Nephron progenitor cell (in vitro differentiated cells): ENCODE measurements at regions not wholly inside any gene's neighbourhood (a gene's known extent, or its start where the extent isn't known, plus 50 kb on each side); places are given as distances from the start of the nearest gene placed in this dataset.

Source experiments
- DNase-seq: peaks from one replicate; pipeline ENCODE4 v3.0.0; 2021
- H3K27ac Mint-ChIP-seq: 2 replicates; pipeline ENCODE4 v1.8.0; 2021; ENCODE audit warnings: mild to moderate bottlenecking, moderate library complexity, mixed read lengths
- H3K27me3 Mint-ChIP-seq: 2 replicates; pipeline ENCODE4 v1.8.0; 2021; ENCODE audit warnings: mild to moderate bottlenecking, low read depth, mixed read lengths; ENCODE audit not compliant: poor library complexity
- H3K36me3 Mint-ChIP-seq: 2 replicates; pipeline ENCODE4 v1.8.0; 2021; ENCODE audit warnings: low read depth, mixed read lengths
- H3K4me1 Mint-ChIP-seq: 2 replicates; pipeline ENCODE4 v1.8.0; 2021; ENCODE audit warnings: mixed read lengths
- H3K4me3 Mint-ChIP-seq: 2 replicates; pipeline ENCODE4 v1.8.0; 2021; ENCODE audit warnings: mild to moderate bottlenecking, moderate library complexity, mixed read lengths
- H3K9me3 Mint-ChIP-seq: 2 replicates; pipeline ENCODE4 v1.8.0; 2021; ENCODE audit warnings: mild to moderate bottlenecking, moderate library complexity, mixed read lengths
- CTCF ChIP-seq: fragments of 200-600 bp; sonication (generic); IDR thresholded peaks from 2 replicates; pipeline ENCODE4 v1.5.0; 2021; ENCODE audit warnings: antibody characterized with exemption

DNA sequence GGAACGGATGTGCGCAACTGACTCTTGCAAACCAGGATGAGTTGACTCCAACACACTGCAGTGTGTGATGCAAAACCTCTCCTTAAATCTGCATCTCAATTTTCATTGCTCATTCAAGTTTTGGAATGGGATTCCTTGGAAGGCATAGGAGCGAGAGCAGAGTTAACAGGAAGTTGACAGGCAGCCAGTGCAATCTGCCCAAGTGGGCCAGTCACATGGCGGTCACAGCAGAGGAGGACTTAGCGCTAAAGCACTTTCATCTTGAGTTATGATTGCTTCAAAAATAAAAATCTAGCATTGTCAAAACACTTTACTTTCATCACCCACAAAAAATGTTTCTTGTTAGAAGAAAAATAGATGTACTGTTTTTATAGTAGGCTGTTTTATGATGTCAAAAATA, 439.0 kb downstream of the FBXO15 start:
- DNase-seq: no peak
- no peak overlapping the region for H3K4me3 Mint-ChIP-seq
- H3K36me3 Mint-ChIP-seq: no peaks in the 10 kb centered on the region
- no peak overlapping the region for H3K27ac Mint-ChIP-seq
- no peak for TF ChIP-seq CTCF
- H3K4me1 Mint-ChIP-seq: peaks cover 1% of the 10 kb centered on the region
- H3K9me3 Mint-ChIP-seq: peaks cover 7% of the 10 kb centered on the region
- H3K27me3 Mint-ChIP-seq: peaks cover 3% of the 10 kb centered on the region

- peaks cover 15% of the 10 kb centered on the region for H3K4me1 Mint-ChIP-seq
- no peak overlapping the region for H3K4me3 Mint-ChIP-seq
- DNase-seq: no peak
- H3K27ac Mint-ChIP-seq: no peak overlapping the region
- no peaks in the 10 kb centered on the region for H3K36me3 Mint-ChIP-seq
- H3K9me3 Mint-ChIP-seq: peaks cover 7% of the 10 kb centered on the region
- TF ChIP-seq CTCF: no peak
- H3K27me3 Mint-ChIP-seq: peaks cover 3% of the 10 kb centered on the region
These were observed 440.6 kb downstream of the FBXO15 start for GRCh38 chr18:73707035-73707434.

DNA sequence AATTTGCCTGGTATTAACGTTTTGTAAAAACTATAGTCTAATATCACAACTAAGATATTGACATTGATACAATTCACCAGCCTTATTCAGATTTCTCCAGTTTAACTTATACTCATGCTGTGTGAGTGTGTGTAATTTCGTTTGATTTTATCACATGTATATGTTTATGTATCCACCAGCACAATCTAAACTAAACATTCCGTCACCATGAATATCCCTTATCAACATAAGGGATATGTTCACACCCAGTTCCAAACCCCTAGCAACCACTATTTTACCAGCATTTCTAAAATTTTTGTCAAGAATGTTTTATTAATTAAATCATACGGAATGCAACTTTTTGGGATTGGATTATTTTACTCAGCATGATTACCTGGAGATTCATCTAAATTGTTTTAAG, 450.3 kb downstream of the FBXO15 start:
- no peak for DNase-seq
- H3K4me1 Mint-ChIP-seq: peaks cover 7% of the 10 kb centered on the region
- H3K9me3 Mint-ChIP-seq: peaks cover 29% of the 10 kb centered on the region
- no peak for TF ChIP-seq CTCF
- H3K27me3 Mint-ChIP-seq: no peaks in the 10 kb centered on the region
- H3K36me3 Mint-ChIP-seq: peaks cover 6% of the 10 kb centered on the region
- H3K4me3 Mint-ChIP-seq: no peak overlapping the region
- H3K27ac Mint-ChIP-seq: no peak overlapping the region

- Mint-ChIP-seq H3K4me3 (no peak overlapping the region), H3K27me3 (no peaks in the 10 kb centered on the region), H3K4me1 (peaks cover under 1% of the 10 kb centered on the region), H3K9me3 (peaks cover 35% of the 10 kb centered on the region), H3K27ac (no peak overlapping the region), H3K36me3 (peaks cover 6% of the 10 kb centered on the region)
- no peak for DNase-seq
- TF ChIP-seq CTCF: no peak
These were observed 450.9 kb downstream of the FBXO15 start for GRCh38 chr18:73696698-73697097.

- Mint-ChIP-seq H3K27me3 (no peaks in the 10 kb centered on the region), H3K9me3 (peaks cover 41% of the 10 kb centered on the region), H3K4me1 (peaks cover 5% of the 10 kb centered on the region), H3K36me3 (peaks cover 6% of the 10 kb centered on the region), H3K27ac (no peak overlapping the region), H3K4me3 (no peak overlapping the region)
- no peak for TF ChIP-seq CTCF
- no peak for DNase-seq
These were observed 451.5 kb downstream of the FBXO15 start for GRCh38 chr18:73696171-73696570.

GRCh38 chr18:73693091-73693490, 454.5 kb downstream of the FBXO15 start:
- TF ChIP-seq CTCF: no peak
- no peak overlapping the region for H3K27ac Mint-ChIP-seq
- H3K27me3 Mint-ChIP-seq: no peaks in the 10 kb centered on the region
- peaks cover 27% of the 10 kb centered on the region for H3K9me3 Mint-ChIP-seq
- H3K4me3 Mint-ChIP-seq: no peak overlapping the region
- peaks cover 34% of the 10 kb centered on the region for H3K4me1 Mint-ChIP-seq
- peaks cover 6% of the 10 kb centered on the region for H3K36me3 Mint-ChIP-seq
- no peak for DNase-seq
